Small intestine (tissue), 7 donors: ENCODE measurements at regions not wholly inside any gene's neighbourhood (a gene's known extent, or its start where the extent isn't known, plus 50 kb on each side); places are given as distances from the start of the nearest gene placed in this dataset.
"Not testable (repeated sequence)": the region's sequence is repeated elsewhere in the genome, so short reads cannot be mapped to it uniquely, and the experiment has no call there.

Experiments used
- DNase-seq, 2 donors: peaks; one replicate each; pipeline versions ENCODE4 v3.0.0 to v3.0.0-alpha.2; 2013
- FAIRE-seq: peaks from 2 replicates; lab custom pipeline; 2012; peaks lifted over from hg19 to GRCh38; lab: Jason Lieb, UNC
- H3K27ac ChIP-seq, 3 donors: one replicate each; pipeline ENCODE4 v1.5.1; 2013; ENCODE audit warnings: low read length in 2 of 3, mild to moderate bottlenecking in 2 of 3, control low read depth in 1 of 3, inconsistent platforms in 1 of 3, low read depth in 1 of 3, moderate library complexity in 1 of 3
- H3K27me3 ChIP-seq, 3 donors: one replicate each; pipeline ENCODE4 v1.6.1; 2013; ENCODE audit warnings: low read length in 3 of 3, inconsistent platforms in 1 of 3; ENCODE audit not compliant: control insufficient read depth in 3 of 3, insufficient read depth in 3 of 3
- H3K36me3 ChIP-seq, 3 donors: one replicate each; pipeline ENCODE4 v1.6.1; 2013; ENCODE audit warnings: low read length in 3 of 3, inconsistent platforms in 1 of 3, low read depth in 1 of 3, mild to moderate bottlenecking in 1 of 3, moderate library complexity in 1 of 3; ENCODE audit not compliant: control insufficient read depth in 3 of 3, insufficient read depth in 2 of 3
- H3K4me1 ChIP-seq, 3 donors: one replicate each; pipeline ENCODE4 v1.6.1; 2013; ENCODE audit warnings: low read length in 2 of 3, inconsistent platforms in 1 of 3, low read depth in 1 of 3, mild to moderate bottlenecking in 1 of 3, moderate library complexity in 1 of 3; ENCODE audit not compliant: control insufficient read depth in 3 of 3, insufficient read depth in 2 of 3
- H3K4me3 ChIP-seq, 3 donors: one replicate each; pipeline ENCODE4 v1.5.1; 2013; ENCODE audit warnings: low read length in 3 of 3, control low read depth in 1 of 3, inconsistent platforms in 1 of 3, low read depth in 1 of 3, mild to moderate bottlenecking in 1 of 3, moderate library complexity in 1 of 3
- H3K9me3 ChIP-seq, 2 donors: one replicate each; pipeline ENCODE4 v1.6.1; 2013; ENCODE audit warnings: low read depth in 1 of 2, low read length in 1 of 2; ENCODE audit not compliant: control insufficient read depth in 2 of 2, insufficient read depth in 1 of 2
- WGBS, 3 donors: extraction: QIAGEN DNeasy Blood & Tissue Kit; methylation state at CpG; one replicate each; pipeline ENCODE4 v1.1.7; 2013; 5-methylcytosine and 5-hydroxymethylcytosine counted together
- donor health status: healthy with polysubstance abuse.
- donor health status: control.
- donor health status: control.
- donor health status: Bipolar disorder and iron deficiency.
- donor health status: healthy.

- no peak for DNase-seq
- Histone ChIP-seq H3K4me1 (no peaks in the 10 kb centered on the region), H3K9me3 (no peaks in the 10 kb centered on the region), H3K4me3 (no peak overlapping the region), H3K27me3 (no peaks in the 10 kb centered on the region), H3K36me3 (no peaks in the 10 kb centered on the region), H3K27ac (no peak overlapping the region)
- WGBS, 3 donors, result 43 to 59% (median 59%) methylated on average over 1 of the region's 1 CpG
- FAIRE-seq, result no peak
These were observed 55.0 kb downstream of the OXSM start for GRCh38 chr3:25844891-25845290.

GRCh38 chr3:25846282-25846681, 56.4 kb downstream of the OXSM start:
- H3K36me3 ChIP-seq, result no peaks in the 10 kb centered on the region
- no peak overlapping the region for H3K27ac ChIP-seq
- 88 to 94% (median 93%) methylated on average over 1 of the region's 1 CpG for WGBS, 3 donors
- DNase-seq (no peak), FAIRE-seq (peak; percentile 93)
- H3K27me3 ChIP-seq, result no peaks in the 10 kb centered on the region
- H3K9me3 ChIP-seq, result no peaks in the 10 kb centered on the region
- H3K4me3 ChIP-seq, result no peak overlapping the region
- no peaks in the 10 kb centered on the region for H3K4me1 ChIP-seq

- peak in 1 of 2 donors; percentile 13 for DNase-seq
- Histone ChIP-seq H3K4me3 (no peak overlapping the region), H3K4me1 (no peaks in the 10 kb centered on the region), H3K36me3 (no peaks in the 10 kb centered on the region), H3K9me3 (no peaks in the 10 kb centered on the region), H3K27me3 (no peaks in the 10 kb centered on the region), H3K27ac (no peak overlapping the region)
- WGBS, 3 donors, result 57 to 89% (median 77%) methylated on average over 6 of the region's 6 CpGs
- no peak for FAIRE-seq
These were observed 59.2 kb downstream of the OXSM start for GRCh38 chr3:25849091-25849490.

- Histone ChIP-seq H3K9me3 (no peaks in the 10 kb centered on the region), H3K27ac (no peak overlapping the region), H3K27me3 (no peaks in the 10 kb centered on the region), H3K4me3 (no peak overlapping the region), H3K4me1 (no peaks in the 10 kb centered on the region), H3K36me3 (no peaks in the 10 kb centered on the region)
- DNase-seq, result no peak
- 91 to 96% (median 94%) methylated on average over 7 of the region's 7 CpGs for WGBS, 3 donors
- FAIRE-seq, result no peak
These were observed 59.9 kb downstream of the OXSM start for GRCh38 chr3:25849641-25850385.

- not testable (repeated sequence) for H3K36me3 ChIP-seq, FAIRE-seq, H3K9me3 ChIP-seq, H3K27ac ChIP-seq, H3K4me1 ChIP-seq, DNase-seq, H3K27me3 ChIP-seq, H3K4me3 ChIP-seq
- WGBS, 3 donors, result 94 to 96% (median 95%) methylated on average over 16 to 21 of the region's 21 CpGs
These were observed 61.9 kb downstream of the OXSM start for GRCh38 chr3:25851693-25852259.

GRCh38 chr3:25854214-25854613, 64.3 kb downstream of the OXSM start:
- FAIRE-seq (no peak), DNase-seq (no peak)
- Histone ChIP-seq H3K9me3 (no peaks in the 10 kb centered on the region), H3K27ac (no peak overlapping the region), H3K27me3 (no peaks in the 10 kb centered on the region), H3K36me3 (no peaks in the 10 kb centered on the region), H3K4me3 (no peak overlapping the region), H3K4me1 (no peaks in the 10 kb centered on the region)
- WGBS, 3 donors, result 49 to 61% (median 51%) methylated on average over 1 of the region's 1 CpG

- Histone ChIP-seq H3K27me3 (no peaks in the 10 kb centered on the region), H3K36me3 (no peaks in the 10 kb centered on the region), H3K27ac (no peak overlapping the region), H3K9me3 (no peaks in the 10 kb centered on the region), H3K4me3 (no peak overlapping the region), H3K4me1 (no peaks in the 10 kb centered on the region)
- FAIRE-seq (no peak), DNase-seq (no peak)
- 78 to 87% (median 79%) methylated on average over 3 of the region's 3 CpGs for WGBS, 3 donors
These were observed 64.7 kb downstream of the OXSM start for GRCh38 chr3:25854635-25855034.

- Histone ChIP-seq H3K4me3 (no peak overlapping the region), H3K4me1 (no peaks in the 10 kb centered on the region), H3K36me3 (no peaks in the 10 kb centered on the region), H3K27ac (no peak overlapping the region), H3K27me3 (no peaks in the 10 kb centered on the region), H3K9me3 (peaks cover 0 to 4% of the 10 kb centered on the region in 2 donors)
- WGBS, 3 donors, result 29 to 51% (median 33%) methylated on average over 1 of the region's 1 CpG
- FAIRE-seq, result no peak
- no peak for DNase-seq
These were observed 65.4 kb downstream of the OXSM start for GRCh38 chr3:25855266-25855784.
